NCI-H2107 treated with DMSO at 0.1 percent for 48 hours (cell line): ENCODE measurements at regions not wholly inside any gene's neighbourhood (a gene's known extent, or its start where the extent isn't known, plus 50 kb on each side); places are given as distances from the start of the nearest gene placed in this dataset.
"Not testable (repeated sequence)": the region's sequence is repeated elsewhere in the genome, so short reads cannot be mapped to it uniquely, and the experiment has no call there.

Experiments
- DNase-seq: peaks from one replicate; lab custom pipeline; 2025; ENCODE audit not compliant: unreplicated experiment; lab: John Stamatoyannopoulos, UW

DNA sequence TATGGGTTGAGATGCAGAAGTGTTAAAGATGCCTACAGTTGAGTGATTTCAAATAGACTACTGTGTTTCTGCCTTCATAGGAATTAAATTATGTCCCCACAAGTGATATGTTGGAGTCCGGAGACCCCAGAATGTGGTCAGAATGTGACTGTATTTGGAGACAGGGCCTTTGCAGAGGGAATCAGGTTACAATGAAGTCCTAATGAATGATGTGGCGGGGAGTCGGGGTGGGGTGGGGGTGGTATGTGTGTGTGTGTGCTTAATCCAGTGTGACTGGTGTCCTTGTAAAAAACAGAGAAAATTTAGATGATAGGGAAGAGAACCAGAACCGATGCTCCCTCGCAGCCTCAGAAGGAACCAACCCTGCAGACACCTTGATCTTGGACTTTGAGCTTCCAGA is 448.2 kb downstream of the QKI start:
- DNase-seq: no peak

DNA sequence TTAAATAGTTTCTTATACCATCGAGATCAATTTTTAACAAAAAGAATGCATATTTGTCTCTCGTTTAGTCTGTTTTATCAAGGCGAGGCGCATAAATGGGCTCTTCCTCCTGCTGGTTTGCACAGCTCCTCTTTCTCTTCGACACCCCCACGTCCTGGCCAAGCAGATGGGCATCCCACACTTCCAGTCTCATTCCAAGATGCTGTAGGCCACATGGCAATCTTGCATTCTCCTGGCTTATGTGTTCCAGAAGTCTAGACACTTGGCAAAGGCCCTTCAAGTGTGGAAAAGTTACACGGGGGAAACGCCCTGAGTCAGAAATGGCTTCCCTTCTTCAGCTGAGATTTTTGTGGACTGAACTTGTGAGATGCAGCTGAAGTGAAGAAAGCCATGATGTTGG is 447.1 kb downstream of the QKI start:
- DNase-seq: no peak

DNA sequence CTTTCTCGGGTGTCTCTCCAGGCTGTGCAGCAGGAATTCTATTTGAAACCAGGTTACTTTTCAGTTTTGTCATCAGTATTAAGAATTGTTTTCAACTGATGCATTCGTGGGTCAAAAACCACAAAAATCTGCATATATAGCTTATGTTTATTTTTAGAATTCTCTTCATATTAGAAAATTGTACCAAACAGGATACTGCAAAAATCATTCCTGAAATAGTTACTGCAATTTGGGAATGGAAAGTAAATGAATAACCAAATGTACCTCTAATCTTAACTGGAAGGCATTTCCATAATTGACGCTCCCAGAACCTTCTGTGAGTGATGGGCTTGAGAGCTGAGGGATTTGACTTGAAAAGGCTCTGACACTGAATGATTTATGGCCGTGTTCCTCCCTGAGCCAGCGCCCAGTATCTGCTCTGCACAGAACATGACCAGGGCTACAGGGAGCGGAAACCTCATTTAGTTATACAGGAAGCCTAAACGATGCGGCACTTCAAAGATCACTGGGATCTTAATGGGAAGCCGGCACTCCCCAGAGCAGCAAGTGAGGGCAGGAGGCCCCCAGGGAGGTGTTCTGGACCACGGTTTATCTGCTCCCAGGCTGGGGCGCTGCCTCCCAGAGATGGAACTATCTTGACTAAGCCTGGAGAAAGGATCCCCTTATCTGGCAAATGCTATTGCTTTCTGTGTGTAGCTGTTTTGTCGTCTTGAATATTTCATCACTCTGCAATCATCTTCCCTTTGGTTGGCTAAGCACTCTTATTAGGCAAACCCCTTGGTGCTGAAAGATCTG is 446.0 kb downstream of the QKI start:
- no peak for DNase-seq

DNA sequence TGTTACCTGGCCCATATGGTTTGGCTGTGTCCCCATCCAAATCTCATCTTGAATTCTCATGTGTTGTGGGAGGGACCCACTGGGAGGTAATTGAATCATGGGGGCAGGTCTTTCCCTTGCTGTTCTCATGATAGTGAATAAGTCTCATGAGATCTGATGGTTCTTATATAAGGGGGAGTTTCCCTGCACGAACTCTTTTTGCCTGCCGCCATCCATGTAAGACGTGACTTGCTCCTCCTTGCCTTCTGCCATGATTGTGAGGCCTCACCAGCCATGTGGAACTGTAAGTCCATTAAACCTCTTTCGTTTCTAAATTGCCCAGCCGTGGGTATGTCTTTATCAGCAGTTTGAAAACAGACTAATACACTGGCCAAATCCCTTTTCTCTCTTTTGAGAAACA is 444.4 kb downstream of the QKI start:
- not testable (repeated sequence) for DNase-seq

DNA sequence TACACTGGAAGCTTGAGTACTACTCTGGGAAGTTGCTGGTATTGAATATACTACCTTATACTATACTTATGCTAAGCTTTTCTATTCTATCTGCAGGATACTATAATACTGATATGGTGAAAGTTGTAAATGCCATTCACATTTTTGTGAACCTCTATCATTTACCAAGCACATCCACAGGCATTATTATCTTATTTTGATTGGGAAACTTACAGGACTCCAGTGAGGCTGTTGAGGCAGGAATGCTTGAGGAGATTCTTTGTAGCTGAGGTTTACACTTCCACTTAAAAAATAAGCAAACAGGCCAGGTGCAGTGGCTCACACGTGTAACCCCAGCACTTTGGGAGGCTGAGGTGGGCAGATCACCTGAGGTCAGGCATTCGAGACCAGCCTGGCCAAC is 442.9 kb downstream of the QKI start:
- no peak for DNase-seq

DNA sequence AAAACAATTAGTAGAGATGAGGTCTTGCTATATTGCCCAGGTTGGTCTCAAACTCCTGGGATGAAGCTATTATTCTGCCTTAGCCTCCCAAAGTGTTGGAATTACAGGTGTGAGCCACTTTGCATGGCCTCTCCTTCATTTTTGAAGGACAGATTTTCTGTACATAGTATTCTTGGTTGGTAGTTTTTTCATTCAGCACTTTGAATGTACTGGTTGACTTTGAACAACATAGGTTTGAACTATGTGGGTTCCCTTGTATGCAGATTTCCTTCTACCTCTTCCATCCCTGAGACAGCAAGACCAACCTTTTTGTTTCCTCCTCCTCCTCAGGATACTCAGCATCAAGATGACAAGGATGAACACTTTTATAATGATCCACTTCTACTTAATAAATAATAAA is 436.4 kb downstream of the QKI start:
- no peak for DNase-seq

DNA sequence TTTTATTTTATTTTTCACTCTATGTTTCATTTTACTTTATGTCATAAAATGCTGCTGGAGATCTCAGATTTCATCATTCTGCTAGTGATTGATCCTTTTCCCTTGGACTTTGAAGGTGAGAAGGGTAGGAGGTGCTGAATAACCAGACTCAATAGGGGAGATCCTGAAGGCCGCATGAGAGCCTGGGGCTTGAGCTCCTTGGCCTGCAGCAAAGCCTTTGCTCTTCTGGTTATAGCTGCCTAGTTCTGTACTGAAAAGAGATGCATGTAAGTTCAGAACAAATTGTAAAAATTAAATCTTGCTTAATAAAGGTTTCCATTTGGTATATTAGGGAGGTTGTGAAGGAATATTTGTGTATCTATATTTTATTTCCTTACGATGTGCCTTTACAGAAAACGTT is 430.2 kb downstream of the QKI start:
- no peak for DNase-seq

DNA sequence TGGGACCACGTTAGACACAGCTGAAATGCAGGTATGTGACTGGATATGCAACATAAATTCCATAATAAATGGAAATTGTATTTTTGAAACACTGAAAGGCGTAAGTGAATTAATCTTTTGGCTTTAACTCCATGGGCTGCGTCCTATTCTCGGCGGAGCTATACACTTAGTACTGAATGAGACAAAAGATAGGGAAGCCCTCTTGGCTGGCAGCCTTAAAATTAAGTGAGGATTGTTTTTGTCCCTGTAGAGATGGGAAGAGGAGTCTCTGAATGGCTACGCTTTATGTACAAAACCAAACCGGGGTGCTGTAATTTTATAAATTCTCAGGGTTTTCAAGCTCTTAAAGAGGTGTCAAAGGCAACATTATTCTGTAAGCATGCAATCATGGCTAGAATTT is 429.8 kb downstream of the QKI start:
- DNase-seq: no peak

DNA sequence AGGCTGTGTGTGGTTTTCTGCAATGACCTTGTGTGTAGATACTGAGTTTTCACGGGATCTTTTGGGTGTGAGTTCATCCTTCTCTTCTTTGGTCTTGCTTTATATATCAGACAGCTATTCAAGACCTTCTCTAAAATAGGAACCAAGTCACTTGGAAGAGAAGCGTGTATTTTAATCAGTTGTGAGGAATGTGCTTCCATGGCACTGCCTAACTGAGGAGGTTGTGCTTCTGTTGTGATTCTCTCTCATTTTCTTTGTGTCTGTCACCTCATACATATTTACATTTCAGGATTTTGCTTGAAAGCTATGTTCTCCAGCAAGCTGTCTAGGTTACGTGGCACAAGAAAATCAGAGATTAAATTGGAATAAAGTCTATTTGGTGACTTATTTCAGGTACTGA is 428.7 kb downstream of the QKI start:
- no peak for DNase-seq

DNA sequence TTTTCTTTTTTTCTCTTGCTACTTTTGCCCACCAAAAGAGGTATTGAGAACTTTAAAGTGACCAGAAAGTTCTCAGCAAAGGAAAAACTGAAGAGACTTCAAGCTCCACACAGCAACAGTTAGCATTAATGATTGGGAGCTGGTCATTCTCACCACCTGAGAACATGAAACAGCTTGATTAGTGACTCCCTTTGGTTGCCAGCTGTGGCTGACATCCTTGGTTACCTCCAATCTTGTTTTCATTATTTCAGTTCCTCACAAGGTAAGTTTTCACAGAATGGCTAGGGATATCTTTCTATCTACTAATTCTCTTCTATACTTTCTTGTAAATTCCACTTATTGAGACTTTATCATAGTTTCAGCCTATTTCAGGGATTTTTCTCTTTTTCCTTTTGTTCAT is 427.9 kb downstream of the QKI start:
- DNase-seq: no peak

DNA sequence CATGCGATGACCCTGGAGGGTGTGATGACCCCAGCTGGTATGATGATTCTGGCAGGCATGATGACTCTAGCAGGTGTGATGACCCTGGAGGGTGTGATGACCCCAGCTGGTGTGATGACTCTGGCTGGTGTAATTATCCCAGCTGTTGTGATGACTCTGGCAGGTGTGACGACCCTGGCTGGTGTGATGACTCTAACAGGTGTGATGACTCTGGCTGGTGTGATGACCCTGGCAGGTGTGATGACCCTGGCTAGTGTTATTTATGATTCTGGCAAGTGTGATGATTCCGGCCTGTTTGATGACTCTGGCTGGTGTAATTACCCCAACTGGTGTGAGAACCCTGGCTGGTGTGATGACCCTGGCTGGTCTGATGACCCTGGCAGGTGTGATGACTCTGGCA is 427.2 kb downstream of the QKI start:
- no peak for DNase-seq

DNA sequence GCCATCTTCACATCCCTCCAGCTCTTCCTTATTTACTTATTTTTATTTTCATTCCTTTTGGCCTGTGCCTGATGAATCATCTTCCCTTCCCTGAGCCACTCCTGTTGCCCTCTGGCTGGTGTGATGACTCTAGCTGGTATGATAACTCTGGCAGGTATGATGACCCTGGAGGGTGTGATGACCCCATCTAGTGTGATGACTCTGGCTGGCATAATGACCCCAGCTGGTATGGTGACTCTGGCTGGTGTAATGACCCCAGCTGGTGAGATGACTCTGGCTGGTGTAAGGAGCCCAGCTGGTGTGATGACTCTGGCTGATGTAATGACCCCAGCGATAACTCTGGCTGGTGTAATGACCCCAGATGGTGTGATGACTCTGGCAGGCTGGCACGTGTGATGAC is 426.8 kb downstream of the QKI start:
- DNase-seq: no peak

DNA sequence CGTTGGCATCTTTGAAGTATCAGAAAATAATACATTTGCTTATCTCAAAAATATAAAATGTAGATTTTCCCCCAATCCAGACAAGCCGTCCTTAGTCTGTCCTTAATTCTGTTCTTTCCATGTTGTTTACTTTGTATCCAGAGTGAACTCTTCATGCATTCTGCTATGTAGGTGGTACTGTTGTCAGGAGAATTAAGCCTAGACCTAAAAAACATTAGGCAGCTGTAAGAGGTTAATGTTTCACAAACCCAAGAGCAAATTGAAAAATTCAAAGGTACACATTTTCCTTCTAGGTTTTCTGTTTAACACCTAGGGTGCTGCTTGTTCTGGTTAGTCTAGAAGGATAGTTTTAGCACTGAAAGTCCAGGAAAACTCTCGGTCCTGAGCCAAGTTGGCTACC is 426.4 kb downstream of the QKI start:
- DNase-seq: no peak

DNA sequence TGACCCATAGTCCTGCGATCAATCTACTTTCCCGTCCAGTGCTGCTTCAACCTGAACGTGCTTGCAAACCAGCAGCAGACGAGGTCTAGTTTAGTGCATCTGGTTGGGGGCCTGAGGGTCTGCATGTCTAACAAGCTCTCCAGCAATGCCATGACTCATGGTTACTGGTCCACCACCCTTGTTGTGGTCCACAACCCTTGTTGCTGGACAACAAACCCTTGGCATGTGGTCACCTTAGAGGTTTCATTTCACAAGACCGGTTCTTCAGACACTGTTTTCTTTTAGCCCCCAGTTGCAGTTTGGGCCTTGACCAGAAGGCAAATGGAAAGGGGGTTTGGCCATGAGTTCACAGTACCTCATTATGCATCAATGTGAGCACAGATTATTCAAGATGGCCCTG is 424.8 kb downstream of the QKI start:
- no peak for DNase-seq

DNA sequence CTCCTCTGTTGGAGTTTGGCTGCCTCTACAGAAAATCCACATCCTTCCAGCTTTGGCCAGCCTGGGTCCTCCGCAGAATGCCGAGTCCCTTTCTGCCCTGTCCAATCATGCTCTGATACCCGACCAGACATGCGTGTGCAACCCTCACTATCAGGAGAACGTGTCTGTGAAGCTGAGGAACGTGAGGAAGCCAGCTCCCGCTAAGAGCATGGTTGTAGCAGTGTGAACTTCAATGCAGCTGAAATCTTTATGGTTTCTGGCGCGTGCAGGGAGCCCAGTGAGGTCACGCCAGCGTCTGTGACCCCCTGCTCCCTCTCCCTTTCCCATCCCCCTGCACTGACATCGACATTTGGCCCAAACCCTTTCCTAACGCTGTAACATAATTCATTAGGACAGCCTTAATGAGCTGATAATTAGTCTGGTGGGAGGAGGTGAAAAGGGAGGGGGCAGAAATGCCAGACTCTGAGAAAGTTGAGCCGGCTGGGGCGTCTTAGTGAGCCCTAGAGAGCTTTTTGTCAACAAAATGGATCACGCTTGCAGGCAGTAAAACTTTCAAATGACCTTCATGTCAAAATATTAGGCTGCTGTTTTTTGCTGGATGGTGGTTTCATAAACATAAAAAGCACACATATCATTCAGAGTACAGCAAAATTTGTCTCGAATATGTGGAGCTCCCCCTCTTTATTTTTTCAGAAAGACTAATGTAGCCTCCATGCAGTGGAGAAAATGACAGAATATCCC is 423.3 kb downstream of the QKI start:
- DNase-seq: no peak

DNA sequence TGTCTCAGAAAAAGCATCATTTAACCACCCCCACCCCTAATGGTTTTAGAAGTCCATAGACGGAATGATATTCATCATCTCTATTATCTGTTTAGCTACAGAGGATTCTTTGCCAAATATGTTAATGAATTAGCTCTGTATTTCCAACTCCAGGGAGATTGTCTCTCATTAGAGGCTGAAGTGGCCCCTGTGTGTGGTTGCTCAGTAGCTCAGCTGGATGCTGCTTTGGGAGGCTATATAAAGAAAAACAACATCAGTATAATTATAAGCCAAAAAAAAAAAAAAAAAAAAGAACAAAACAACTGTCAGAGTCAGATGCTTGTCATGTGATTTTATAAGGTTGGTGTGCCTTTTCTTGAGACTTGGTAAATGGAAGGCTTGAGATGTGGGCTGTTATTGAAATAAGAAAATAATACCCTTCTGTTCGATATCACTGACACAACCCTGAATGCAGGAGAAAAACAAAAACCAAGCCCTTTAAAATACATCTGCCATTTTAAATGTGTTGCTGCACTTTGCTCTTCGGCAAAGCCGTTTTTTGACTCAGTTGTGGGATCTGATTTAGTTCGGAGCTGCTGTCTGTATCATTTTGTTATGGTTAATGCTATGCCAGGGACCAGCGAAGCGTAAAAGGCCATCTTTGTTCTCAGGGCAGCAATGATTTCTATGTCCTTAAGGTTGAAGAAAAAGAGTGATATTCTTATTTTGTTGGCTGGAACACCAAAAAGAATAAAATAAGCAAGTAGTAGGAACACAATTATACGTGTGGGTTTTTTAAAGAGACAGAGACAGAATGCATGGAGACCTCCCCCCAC is 422.6 kb downstream of the QKI start:
- DNase-seq: peak; percentile 0

DNA sequence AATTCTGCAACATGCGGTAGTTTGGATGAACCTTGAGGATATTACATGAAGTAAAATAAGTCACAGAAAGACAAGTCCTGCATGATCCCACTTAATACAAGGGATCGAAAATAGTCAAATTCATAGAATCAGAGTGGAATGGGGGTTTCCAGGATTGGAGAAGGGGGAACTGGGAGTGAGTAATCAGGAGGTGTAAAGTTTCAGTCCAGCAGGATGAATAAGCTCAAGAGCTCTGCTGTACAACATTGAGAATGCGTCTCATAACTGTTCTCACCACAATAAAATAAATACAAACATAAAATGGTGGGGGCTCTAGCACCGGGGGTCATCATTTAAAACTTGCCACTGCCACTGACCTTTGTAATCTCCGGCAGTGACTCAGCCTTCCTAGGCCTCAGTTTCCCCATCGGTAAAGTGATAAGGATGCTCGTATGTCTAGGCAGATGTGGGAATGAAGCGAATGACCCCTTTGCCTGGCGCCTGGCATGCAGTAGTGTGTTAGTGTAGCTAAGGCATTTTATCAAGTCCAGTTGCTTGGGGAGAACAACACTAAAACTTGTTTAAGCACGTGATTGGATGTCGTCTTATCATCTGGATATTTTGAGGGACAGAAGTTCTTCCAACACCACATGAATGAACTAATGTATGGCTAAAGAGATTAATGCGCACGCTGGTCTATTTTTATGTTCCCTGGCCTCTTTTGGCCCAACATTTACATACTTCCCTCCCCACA is 421.1 kb downstream of the QKI start:
- no peak for DNase-seq

DNA sequence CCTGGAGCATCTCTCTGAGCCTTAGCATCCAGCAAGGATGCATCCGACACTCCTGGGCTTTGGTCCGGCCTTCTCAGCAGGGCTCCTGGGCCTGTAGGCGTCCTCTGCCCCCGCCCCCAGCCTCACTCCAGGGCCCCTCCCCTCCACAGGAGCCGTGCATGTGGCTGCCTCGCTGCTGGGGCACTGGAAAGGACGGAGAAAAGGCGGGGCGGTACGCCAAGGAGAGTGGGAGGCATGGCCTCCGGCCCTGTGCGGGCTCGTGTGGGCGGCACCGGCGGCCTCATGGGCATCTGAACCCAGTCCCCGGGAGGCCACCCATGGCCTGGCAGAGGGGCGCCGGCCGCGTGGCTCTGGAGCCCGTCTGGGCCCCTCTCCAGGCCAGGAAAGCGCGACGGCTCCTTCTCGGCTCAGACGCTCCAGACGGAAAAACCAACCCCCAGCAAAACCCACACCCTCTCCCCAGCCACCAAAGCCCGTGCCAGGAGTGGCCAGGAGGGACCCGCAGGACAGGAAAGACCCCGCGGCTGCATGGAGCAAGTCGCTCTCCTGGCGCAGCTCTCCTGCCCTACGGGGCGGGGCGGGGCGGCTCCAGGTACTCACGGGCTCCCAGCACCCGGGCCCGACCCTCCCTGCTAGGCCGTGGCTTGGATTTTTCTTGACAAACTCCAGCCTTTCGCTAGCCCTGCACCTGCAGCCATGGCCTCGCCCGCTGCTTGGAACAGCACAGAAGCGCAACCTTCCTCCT is 419.9 kb downstream of the QKI start:
- no peak for DNase-seq

DNA sequence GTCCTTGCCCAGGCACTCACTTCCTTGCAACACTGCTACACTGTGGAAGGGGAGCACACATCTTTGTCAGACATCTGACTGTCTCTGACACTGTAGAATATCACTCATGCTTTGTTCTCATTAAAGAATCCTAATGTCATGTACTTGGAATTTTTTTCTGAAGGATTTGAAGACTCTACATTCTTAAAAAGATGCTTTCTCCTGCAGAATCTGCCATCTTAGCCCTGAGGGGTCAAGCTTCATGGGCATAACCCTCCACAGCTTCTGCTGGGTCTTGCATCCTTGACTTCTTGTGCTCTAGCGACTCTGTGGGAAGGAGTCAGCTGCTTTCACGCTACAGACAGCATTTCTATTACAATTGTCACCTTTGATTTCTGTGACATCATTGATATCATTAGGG is 417.2 kb downstream of the QKI start:
- DNase-seq: no peak

DNA sequence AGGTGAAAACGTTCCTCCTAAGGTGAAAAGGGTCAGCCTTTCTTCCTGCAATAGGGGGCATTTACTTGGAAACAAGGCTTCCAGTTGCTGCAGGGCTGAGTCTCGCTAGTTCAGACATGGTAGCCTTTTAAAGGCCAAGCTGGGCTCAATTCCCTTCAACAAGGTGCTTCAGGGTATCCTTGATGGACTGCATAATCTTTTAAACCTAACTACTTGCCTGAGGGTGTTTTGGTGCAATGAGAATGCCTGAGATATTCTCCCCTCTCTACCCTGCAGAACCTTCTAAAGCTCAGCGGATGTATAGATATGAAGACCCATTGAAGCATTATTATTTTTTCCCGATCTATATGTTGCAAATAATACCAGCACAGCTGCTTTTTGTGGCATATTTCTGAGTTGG is 416.1 kb downstream of the QKI start:
- DNase-seq: no peak
